Retinal pigment epithelial cell (primary cell): ENCODE measurements at regions not wholly inside any gene's neighbourhood (a gene's known extent, or its start where the extent isn't known, plus 50 kb on each side); places are given as distances from the start of the nearest gene placed in this dataset.

Experiments
- DNase-seq: peaks from one replicate; pipeline ENCODE4 v3.0.0-alpha.2; 2010; ENCODE audit warnings: low read depth
- H3K4me3 ChIP-seq: 2 replicates; pipeline ENCODE4 v1.5.1; 2011; ENCODE audit warnings: mild to moderate bottlenecking, low read length, control low read depth, moderate library complexity
- CTCF ChIP-seq: conservative IDR thresholded peaks from 2 replicates; pipeline ENCODE4 v1.5.1; 2011; ENCODE audit warnings: low read depth, low read length, control low read depth, inconsistent platforms

DNA sequence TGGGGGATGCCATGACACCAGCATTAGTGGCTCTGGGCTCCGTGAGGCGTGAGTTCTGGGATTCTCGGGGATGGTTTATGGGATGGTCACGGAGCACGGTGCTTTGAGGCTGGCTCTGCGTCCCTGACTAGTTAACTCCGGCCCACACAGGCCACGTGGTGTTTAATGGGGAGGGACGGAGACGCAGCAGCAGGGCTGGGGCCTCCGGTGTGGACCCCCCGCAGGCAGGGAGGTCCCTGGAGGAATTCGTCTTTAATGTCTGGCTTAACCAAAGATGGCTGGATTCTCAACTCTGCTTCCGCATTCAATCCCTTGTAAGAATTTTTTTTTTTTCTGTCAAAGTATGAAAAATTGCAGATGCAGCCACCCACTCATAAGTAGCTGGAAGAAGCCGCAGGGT lies 86.4 kb upstream of the RFLNA start:
- no peak for DNase-seq
- no peak overlapping the region for H3K4me3 ChIP-seq
- no peak for TF ChIP-seq CTCF

DNA sequence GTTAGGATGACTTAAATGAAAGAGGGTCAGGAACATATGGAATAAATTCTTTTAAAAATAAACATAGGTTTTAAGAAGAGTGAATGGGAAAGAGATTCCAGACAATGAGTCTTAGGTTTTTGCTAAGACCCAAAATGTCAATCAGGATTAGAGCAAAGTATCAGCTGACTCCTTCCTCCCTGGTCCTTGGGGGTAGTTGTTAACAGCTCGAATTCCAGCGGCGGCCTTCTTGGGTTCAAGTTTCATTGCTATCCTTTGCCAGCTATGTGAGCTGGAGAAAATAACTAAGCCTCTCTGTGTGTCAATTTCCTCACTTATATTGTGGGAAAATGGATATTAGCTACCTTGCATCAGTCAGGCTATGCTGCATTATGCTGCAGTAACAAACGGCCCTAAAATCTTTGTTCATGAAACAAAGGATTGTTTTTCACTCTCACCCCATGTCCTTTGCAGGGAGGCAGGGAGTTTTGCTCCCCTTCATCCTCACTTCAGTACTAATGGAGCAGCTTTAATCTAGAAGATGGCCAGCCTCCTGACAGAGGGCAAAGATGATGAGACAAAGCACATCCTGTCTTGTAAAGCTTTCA lies 83.8 kb upstream of the RFLNA start:
- peak; percentile 48 for DNase-seq
- no peak overlapping the region for H3K4me3 ChIP-seq
- no peak for TF ChIP-seq CTCF

DNA sequence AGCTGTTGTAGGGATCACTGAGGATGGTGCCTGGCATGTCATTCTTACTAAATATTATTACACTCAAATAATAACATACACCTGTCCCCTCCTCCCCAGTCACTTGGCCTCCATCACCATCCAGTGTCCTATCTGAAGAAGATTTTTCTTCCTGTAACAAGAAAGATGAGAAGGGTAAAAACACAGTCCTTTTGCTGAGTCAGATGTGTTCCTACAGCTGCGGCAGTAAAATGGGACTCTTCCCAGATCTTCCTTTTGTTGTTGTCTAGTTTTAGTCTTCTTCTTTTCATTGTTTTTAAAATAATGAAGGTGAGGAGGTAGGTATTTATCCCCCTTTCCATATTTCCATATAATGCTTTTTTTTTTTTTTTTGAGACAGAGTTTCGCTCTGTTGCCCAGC lies 83.1 kb upstream of the RFLNA start:
- no peak overlapping the region for H3K4me3 ChIP-seq
- TF ChIP-seq CTCF = no peak
- no peak for DNase-seq

DNA sequence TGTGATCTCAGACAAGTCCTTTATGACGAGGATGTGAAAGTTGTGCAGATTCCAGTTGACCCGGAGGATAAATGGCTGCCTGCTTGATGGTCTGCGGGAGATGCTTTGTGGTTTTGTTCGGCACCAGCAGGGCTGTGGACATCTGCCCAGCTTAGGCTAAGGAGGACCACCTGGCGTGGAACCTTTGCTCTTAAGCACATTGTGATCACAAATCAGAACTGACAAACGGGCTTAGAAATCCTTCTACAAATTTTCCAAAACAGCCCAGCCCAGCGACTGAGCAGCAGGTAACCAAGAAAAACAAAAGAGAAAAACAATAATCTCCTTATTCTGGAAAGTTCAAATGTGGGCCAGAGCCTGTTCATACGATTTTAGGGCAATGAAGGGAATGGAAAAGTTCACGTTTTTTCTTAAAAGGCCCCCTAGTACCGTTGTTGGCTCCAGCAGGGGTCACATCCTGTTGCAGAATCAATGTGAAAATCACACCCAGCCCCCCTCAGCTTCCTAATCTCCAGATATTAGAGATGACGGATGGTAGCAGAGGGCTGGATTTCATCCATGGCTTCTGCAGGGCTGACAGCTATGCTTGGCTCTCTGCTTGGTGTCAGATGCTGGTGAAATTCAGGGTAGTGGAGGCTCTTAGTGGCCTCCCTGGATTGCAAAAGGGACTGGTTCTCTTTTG lies 81.1 kb upstream of the RFLNA start:
- no peak for DNase-seq
- TF ChIP-seq CTCF = no peak
- H3K4me3 ChIP-seq = no peak overlapping the region

DNA sequence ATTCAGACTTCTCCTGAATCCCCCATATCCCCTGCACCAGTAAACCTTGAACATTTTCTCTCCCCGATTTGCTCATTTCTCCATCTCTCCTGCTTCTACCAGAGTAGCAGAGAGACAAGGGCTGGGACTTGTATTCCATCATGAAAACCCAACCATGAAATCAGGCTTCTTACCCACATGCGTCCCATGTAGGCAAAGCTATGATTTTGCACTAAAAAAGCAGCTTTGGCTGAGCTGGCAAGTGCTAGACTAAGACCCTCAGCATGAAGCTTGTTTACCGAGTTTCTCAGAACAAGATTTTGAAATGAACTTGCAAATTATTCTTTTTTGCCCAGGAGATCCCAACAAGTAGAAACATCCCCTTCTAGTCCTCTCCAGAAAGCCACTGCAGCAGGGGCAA lies 80.3 kb upstream of the RFLNA start:
- no peak for DNase-seq
- H3K4me3 ChIP-seq = no peak overlapping the region
- TF ChIP-seq CTCF = no peak

DNA sequence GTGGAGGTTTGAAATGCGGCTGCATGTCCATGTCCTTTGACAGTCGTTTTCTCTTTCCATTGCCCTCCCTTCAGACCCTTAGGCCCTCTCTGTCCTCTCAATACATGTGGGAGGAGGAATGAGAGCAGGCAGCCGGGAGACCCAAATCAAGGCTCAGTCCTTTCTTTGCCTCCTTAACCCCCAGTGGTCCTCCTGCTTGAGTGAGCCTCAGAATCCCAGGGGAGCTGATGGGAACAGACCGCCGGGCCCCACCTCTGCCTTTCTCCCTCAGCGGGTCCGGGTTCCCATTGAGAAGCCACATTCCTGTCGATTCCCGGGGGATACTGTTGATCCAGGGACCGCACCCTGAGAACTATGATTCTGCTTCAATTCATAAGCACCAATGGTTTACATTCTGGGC lies 77.9 kb upstream of the RFLNA start:
- TF ChIP-seq CTCF = no peak
- DNase-seq = no peak
- no peak overlapping the region for H3K4me3 ChIP-seq

GRCh38 chr12:124217508-124218242 lies 77.2 kb upstream of the RFLNA start:
- peak overlapping the region; percentile 26 for H3K4me3 ChIP-seq
- no peak for TF ChIP-seq CTCF
- DNase-seq = no peak
